ENCODE measurements at regions not wholly inside any gene's neighbourhood (a gene's known extent, or its start where the extent isn't known, plus 50 kb on each side); places are given as distances from the start of the nearest gene placed in this dataset.
"Not testable (repeated sequence)": the region's sequence is repeated elsewhere in the genome, so short reads cannot be mapped to it uniquely, and the experiment has no call there.

GRCh38 chr7:90070238-90070637 lies 84.0 kb upstream of the STEAP1 start:
- intact Hi-C loops (cut with micrococcal nuclease); H3K9me3 Mint-ChIP-seq; H3K4me3 Mint-ChIP-seq (ENCODE audit: low read depth); DNase-seq (ENCODE audit: low spot score); H3K27me3 Mint-ChIP-seq (ENCODE audit: low read depth); H3K36me3 Mint-ChIP-seq (ENCODE audit: low read depth); H3K4me1 Mint-ChIP-seq (ENCODE audit: low read depth); H3K27ac Mint-ChIP-seq: not testable (repeated sequence)

DNA sequence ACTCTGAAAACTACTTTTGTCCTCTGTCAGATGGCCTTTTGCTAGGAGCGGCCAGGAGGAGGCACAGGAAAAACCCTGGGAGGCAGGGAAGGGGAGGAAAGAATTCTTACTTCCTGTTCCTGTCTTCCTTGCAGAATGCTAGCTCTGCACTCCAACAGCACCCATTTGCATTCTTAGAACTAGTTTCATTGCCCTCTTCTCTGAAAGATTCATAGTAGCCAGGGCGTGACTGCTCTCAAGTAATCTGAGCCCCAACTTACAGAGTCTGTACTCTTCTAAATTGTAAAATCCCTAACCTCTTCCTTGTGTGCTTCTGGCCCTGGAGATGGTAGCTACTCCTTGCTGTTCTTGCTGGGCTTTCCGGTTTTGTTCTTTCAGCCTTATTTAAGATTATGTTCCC lies 75.3 kb upstream of the STEAP1 start:
- DNase-seq (ENCODE audit: low spot score) = no peak
- intact Hi-C loops (cut with micrococcal nuclease) = no loop called here
- no peaks in the 10 kb centered on the region for H3K27me3 Mint-ChIP-seq (ENCODE audit: low read depth)
- H3K36me3 Mint-ChIP-seq (ENCODE audit: low read depth) = no peaks in the 10 kb centered on the region
- H3K4me3 Mint-ChIP-seq (ENCODE audit: low read depth) = no peak overlapping the region
- no peaks in the 10 kb centered on the region for H3K4me1 Mint-ChIP-seq (ENCODE audit: low read depth)
- no peak overlapping the region for H3K27ac Mint-ChIP-seq
- no peaks in the 10 kb centered on the region for H3K9me3 Mint-ChIP-seq

- Mint-ChIP-seq H3K27me3 (ENCODE audit: low read depth) (no peaks in the 10 kb centered on the region), H3K36me3 (ENCODE audit: low read depth) (no peaks in the 10 kb centered on the region), H3K4me1 (ENCODE audit: low read depth) (no peaks in the 10 kb centered on the region), H3K4me3 (ENCODE audit: low read depth) (no peak overlapping the region), H3K9me3 (no peaks in the 10 kb centered on the region), H3K27ac (no peak overlapping the region)
- DNase-seq (ENCODE audit: low spot score) = no peak
- intact Hi-C loops (cut with micrococcal nuclease) = no loop called here
Observed at GRCh38 chr7:90081621-90082020, 72.6 kb upstream of the STEAP1 start.

DNA sequence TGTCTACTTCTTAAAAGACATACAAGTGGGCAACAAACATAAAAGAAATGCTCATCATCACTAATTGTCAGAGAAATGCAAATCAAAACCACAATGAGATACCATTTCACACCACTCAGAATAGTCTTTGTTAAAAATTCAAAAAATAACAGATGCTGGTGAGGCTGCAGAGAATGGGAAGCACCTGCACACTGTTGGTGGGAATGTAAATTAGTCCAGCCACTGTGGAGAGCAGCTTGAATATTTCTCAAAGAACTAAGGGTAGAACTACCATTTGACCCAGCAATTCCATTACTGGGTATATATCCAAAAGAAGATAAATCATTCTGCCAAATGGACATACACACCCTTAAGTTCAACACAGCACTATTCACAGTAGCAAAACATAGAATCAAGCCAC lies 61.8 kb upstream of the STEAP1 start:
- Mint-ChIP-seq H3K4me1 (ENCODE audit: low read depth) (no peaks in the 10 kb centered on the region), H3K36me3 (ENCODE audit: low read depth) (no peaks in the 10 kb centered on the region), H3K27me3 (ENCODE audit: low read depth) (no peaks in the 10 kb centered on the region), H3K9me3 (no peaks in the 10 kb centered on the region), H3K4me3 (ENCODE audit: low read depth) (no peak overlapping the region), H3K27ac (no peak overlapping the region)
- intact Hi-C loops (cut with micrococcal nuclease) = no loop called here
- DNase-seq (ENCODE audit: low spot score) = no peak

GRCh38 chr7:90094030-90094429 lies 60.2 kb upstream of the STEAP1 start:
- Mint-ChIP-seq H3K27ac (no peak overlapping the region), H3K4me3 (ENCODE audit: low read depth) (no peak overlapping the region), H3K27me3 (ENCODE audit: low read depth) (no peaks in the 10 kb centered on the region), H3K4me1 (ENCODE audit: low read depth) (no peaks in the 10 kb centered on the region), H3K36me3 (ENCODE audit: low read depth) (no peaks in the 10 kb centered on the region), H3K9me3 (no peaks in the 10 kb centered on the region)
- intact Hi-C loops (cut with micrococcal nuclease) = no loop called here
- DNase-seq (ENCODE audit: low spot score) = no peak

All from activated T-helper 2 cell treated with anti-CD3 and anti-CD28 coated beads, Interferon-gamma antibody, Interleukin-2, Interleukin-4, amounts not matched to agents 10 μg/mL and 5 μg/mL and 100 μg/mL, durations not matched to agents 14 hours and 24 hours and 36 hours (primary cell).